ENCODE measurements at regions not wholly inside any gene's neighbourhood (a gene's known extent, or its start where the extent isn't known, plus 50 kb on each side); places are given as distances from the start of the nearest gene placed in this dataset.
A peak's percentile ranks its signal among the peaks of the same experiment; 100 is the strongest.

DNA sequence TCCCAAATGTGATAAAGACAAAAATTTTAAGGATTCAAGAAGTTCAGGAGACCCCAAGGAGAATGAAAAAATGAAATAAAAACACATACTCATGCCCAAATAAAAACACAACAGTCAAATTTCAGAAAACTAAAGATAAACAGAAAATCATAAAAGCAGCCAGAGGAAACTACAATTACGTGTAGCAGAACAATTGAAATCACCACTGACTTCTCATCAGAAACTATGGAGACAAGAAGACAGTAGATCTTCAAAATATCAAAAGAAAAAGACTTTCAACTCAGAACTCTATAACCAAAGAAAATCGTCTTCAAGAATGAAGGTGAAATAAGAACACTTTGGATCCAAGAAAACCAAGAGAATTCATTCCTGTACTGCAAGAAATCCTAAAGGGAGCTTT lies 54.9 kb downstream of the DIO3 start:
- H3K4me1 Mint-ChIP-seq, result no peaks in the 10 kb centered on the region
- no peak overlapping the region for H3K4me3 Mint-ChIP-seq
- H3K9me3 Mint-ChIP-seq, result peaks cover 12% of the 10 kb centered on the region
- no peaks in the 10 kb centered on the region for H3K36me3 Mint-ChIP-seq (ENCODE audit: low read depth)
- no peak for DNase-seq
- TF ChIP-seq, protein P1, sequence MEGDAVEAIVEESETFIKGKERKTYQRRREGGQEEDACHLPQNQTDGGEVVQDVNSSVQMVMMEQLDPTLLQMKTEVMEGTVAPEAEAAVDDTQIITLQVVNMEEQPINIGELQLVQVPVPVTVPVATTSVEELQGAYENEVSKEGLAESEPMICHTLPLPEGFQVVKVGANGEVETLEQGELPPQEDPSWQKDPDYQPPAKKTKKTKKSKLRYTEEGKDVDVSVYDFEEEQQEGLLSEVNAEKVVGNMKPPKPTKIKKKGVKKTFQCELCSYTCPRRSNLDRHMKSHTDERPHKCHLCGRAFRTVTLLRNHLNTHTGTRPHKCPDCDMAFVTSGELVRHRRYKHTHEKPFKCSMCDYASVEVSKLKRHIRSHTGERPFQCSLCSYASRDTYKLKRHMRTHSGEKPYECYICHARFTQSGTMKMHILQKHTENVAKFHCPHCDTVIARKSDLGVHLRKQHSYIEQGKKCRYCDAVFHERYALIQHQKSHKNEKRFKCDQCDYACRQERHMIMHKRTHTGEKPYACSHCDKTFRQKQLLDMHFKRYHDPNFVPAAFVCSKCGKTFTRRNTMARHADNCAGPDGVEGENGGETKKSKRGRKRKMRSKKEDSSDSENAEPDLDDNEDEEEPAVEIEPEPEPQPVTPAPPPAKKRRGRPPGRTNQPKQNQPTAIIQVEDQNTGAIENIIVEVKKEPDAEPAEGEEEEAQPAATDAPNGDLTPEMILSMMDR (IDR thresholded peaks at IDR 0.05), result no peak
- H3K27me3 Mint-ChIP-seq (ENCODE audit: low read depth, poor library complexity), result peaks cover 52% of the 10 kb centered on the region
- no peak overlapping the region for H3K27ac Mint-ChIP-seq

DNA sequence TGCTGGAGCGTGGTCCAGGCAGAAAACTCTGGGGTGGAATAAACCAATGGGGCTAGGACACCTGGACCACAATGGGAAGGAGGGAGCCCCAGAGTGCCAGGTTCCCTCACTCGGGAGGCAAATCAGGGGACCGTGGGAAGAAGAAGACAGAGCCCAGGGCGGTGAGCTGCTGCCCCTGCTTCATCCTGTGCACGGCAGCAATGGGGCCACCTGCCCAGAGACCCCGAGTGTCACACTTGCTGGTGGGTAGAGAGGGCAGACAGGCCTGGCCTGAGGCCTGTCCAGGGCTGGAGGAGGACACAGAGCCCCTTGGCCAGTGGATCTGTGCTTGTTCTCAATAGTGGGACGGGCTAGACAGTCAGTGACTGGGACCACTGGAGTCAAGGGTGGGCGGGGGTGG lies 58.2 kb downstream of the DIO3 start:
- H3K27me3 Mint-ChIP-seq (ENCODE audit: low read depth, poor library complexity), result peaks cover 29% of the 10 kb centered on the region
- no peak overlapping the region for H3K4me3 Mint-ChIP-seq
- no peak overlapping the region for H3K27ac Mint-ChIP-seq
- no peaks in the 10 kb centered on the region for H3K36me3 Mint-ChIP-seq (ENCODE audit: low read depth)
- H3K9me3 Mint-ChIP-seq, result peaks cover 12% of the 10 kb centered on the region
- H3K4me1 Mint-ChIP-seq, result peaks cover 11% of the 10 kb centered on the region
- TF ChIP-seq, protein P1 (IDR thresholded peaks at IDR 0.05), result no peak
- DNase-seq, result no peak

DNA sequence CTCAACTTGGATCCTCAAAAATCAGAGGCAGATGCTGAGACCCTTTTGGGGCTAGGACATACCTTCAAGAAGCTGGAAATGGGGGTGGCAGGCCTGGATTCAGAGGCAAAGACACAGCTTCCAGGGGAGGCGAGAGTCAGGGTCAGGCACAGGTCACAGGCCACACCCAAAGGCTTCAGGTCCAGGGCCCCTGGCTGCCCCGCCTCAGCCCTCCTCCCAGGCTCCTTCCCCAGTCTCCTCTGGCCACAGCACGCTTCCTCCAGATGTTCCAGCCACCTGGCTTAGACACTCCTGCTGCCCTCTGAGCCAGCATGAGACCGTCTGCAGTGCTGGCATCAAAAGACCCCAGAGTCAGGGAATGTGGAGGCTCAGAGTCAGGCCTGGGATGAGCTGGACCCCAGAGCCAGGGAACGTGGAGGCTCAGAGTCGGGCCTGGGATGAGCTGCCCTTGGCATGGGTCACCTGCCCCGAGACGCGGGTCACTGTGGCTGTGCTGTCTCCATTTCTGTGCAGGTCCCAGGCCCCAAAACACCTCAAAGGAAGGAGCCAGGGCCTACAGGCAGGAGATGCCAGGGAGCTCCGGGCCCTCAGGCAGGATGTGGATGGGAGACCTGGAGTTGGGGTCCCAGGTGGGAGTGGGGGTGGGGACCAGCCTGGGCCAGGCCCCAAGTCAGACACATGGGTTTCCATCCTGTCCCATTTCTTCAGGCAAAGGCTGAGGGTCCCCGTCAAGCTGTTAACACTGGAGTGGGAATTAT lies 58.9 kb downstream of the DIO3 start:
- no peak for DNase-seq

DNA sequence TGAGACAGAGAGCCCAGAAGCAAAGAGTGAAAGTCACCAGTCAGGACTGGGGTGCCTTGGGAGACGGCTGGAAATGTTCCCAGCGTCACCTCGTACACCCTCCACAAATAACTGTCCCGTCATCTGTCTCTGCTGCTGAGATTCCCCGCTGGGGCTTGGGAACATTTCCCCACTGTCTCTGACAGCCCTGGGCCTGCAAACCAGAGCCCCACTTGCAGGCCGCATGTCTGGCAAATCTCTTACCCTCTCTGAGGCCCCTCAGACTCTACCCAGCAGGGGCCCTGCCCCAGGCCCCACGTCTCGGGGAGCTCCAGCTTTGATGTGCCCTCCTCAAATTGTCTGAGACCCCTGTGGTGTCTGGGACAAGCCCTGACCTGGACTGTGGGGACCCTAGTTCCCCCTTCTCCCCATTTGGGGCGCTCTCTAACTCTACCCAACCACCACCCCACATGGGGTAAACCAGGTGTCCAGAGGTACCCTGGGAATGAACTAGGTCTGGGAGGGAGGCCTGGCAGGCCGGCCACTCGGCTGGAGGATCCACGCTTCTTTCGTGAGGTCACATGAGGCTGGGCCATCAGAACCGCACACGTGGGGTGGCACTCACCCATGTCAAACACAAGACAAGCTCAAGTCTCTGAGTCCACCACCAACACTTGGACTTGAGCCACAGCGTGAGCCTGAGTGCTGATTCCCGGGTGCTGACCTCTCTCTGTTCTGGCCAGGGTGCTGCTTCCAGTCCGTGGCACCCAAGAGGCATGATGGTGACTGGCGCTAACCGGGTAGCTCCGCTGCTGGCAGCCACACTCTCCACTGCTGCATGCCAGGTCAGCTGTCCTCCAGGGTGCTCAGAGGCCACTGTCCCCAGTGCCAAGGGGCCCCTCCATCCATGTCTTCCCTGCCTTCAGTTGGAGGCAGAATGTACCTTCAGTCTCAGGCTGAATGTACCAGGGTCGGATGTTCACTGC lies 59.8 kb downstream of the DIO3 start:
- TF ChIP-seq, protein P1 (IDR thresholded peaks at IDR 0.05), result no peak
- peak overlapping the region; percentile 42 for H3K27ac Mint-ChIP-seq
- H3K4me3 Mint-ChIP-seq, result no peak overlapping the region
- peaks cover 17% of the 10 kb centered on the region for H3K4me1 Mint-ChIP-seq
- H3K9me3 Mint-ChIP-seq, result peaks cover 2% of the 10 kb centered on the region
- DNase-seq, result no peak
- no peaks in the 10 kb centered on the region for H3K36me3 Mint-ChIP-seq (ENCODE audit: low read depth)
- peaks cover 18% of the 10 kb centered on the region for H3K27me3 Mint-ChIP-seq (ENCODE audit: low read depth, poor library complexity)

More for the DNA sequence above, 58.9 kb downstream of the DIO3 start:
- Mint-ChIP-seq H3K4me3 (no peak overlapping the region), H3K36me3 (ENCODE audit: low read depth) (no peaks in the 10 kb centered on the region), H3K27me3 (ENCODE audit: low read depth, poor library complexity) (peaks cover 22% of the 10 kb centered on the region), H3K4me1 (peaks cover 17% of the 10 kb centered on the region), H3K27ac (no peak overlapping the region), H3K9me3 (peaks cover 11% of the 10 kb centered on the region)
- TF ChIP-seq, protein P1 (IDR thresholded peaks at IDR 0.05), result no peak

DNA sequence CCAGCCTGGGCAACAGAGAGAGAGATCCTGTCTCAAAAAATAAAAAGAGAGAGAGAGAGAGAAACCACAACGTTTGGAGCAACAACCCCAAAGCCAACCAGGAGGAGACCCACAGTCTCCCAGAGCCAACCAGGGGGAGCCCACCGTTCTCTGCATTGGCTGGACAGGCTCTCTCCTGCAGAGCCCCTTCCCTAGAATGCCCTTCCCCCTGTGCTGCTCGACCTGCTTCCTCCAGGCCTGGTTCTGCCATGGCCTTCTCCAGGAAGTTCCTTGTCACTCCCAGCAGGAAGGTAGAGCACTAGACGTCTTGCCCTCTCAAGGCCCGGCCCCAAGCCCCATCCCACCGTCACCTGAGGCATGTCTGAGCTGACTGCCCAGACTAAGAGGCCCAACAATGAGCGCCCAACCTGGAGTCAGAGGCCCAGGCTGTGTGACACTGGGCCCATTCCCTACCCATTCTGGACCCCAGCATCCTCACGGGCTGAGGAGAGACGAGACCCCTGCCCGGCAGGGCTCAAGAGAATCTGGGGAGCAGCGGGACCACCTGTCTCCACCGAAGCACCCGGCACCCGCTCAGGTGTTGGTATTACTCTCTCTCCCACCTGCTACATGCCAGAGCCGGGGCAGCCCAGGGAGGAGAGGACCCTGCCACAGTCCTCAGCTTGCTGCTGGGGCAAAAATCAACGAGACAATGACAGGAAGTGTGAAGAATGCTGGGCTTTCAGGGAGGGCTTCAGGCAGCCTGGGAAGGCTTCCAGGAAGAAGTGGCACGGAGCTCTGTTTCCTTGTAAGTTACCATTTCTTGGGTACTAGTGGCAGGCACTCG lies 61.2 kb downstream of the DIO3 start:
- DNase-seq, result no peak
- no peaks in the 10 kb centered on the region for H3K9me3 Mint-ChIP-seq
- H3K4me1 Mint-ChIP-seq, result peaks cover 17% of the 10 kb centered on the region
- H3K4me3 Mint-ChIP-seq, result no peak overlapping the region
- no peak overlapping the region for H3K27ac Mint-ChIP-seq
- H3K27me3 Mint-ChIP-seq (ENCODE audit: low read depth, poor library complexity), result peaks cover 11% of the 10 kb centered on the region
- H3K36me3 Mint-ChIP-seq (ENCODE audit: low read depth), result no peaks in the 10 kb centered on the region
- TF ChIP-seq, protein P1 (IDR thresholded peaks at IDR 0.05), result no peak

All from nephron progenitor cell (in vitro differentiated cells).